IMR-90 (cell line): ENCODE measurements at regions not wholly inside any gene's neighbourhood (a gene's known extent, or its start where the extent isn't known, plus 50 kb on each side); places are given as distances from the start of the nearest gene placed in this dataset.

Source experiments
- ATAC-seq: fragments of 200-7000 bp; cut with Tn5 transposase; 2 replicates; pipeline ENCODE4 v1.9.1; 2020; ENCODE audit warnings: low read depth, mild to moderate bottlenecking, moderate library complexity
- BruUV-seq: library from RNA; stranded (reverse); fragments of 400-500 nt; replicated peaks from 2 replicates; lab custom pipeline; 2021; lab: Mats Ljungman, UMichigan
- CTCF ChIA-PET: fragments of 300-600 bp; formaldehyde crosslinking; extraction: SDS; loops from one replicate; lab custom pipeline; 2021; ENCODE audit warnings: antibody characterized with exemption; lab: Yijun Ruan, JAX
- POLR2A ChIA-PET: fragments of 300-600 bp; sonication (Branson Sonifier 250); formaldehyde crosslinking; loops from one replicate; lab custom pipeline; 2022; ENCODE audit warnings: antibody characterized with exemption; ENCODE audit not compliant: unreplicated experiment; lab: Charles Lee
- DNase-seq: peaks from one replicate; pipeline ENCODE4 v3.0.0; 2013
- H2AFZ ChIP-seq: replicated peaks from 2 replicates; pipeline ENCODE3; 2013; ENCODE audit warnings: low read length, mild to moderate bottlenecking; ENCODE audit not compliant: poor library complexity
- H2AK5ac ChIP-seq: 2 replicates; pipeline ENCODE4 v1.6.1; 2013; ENCODE audit warnings: low read depth, low read length, inconsistent platforms
- H2AK9ac ChIP-seq: replicated peaks from 2 replicates; pipeline ENCODE3; 2013; ENCODE audit warnings: mild to moderate bottlenecking, low read depth, low read length, moderate library complexity; ENCODE audit not compliant: poor library complexity
- H2BK120ac ChIP-seq: 2 replicates; pipeline ENCODE4 v1.6.1; 2013; ENCODE audit warnings: low read depth, low read length, inconsistent platforms
- H2BK15ac ChIP-seq: 3 replicates; pipeline ENCODE4 v1.6.1; 2013; ENCODE audit warnings: low read depth, low read length, inconsistent platforms
- H2BK20ac ChIP-seq: 2 replicates; pipeline ENCODE4 v1.6.1; 2013; ENCODE audit warnings: low read depth, mild to moderate bottlenecking, inconsistent platforms, low read length, moderate library complexity
- H2BK5ac ChIP-seq: 2 replicates; pipeline ENCODE4 v1.6.1; 2013; ENCODE audit warnings: mild to moderate bottlenecking, low read depth, low read length, inconsistent platforms; ENCODE audit not compliant: poor library complexity, severe bottlenecking
- H3K14ac ChIP-seq: replicated peaks from 2 replicates; pipeline ENCODE4 v1.6.1; 2013; ENCODE audit warnings: low read depth, low read length, inconsistent platforms
- H3K18ac ChIP-seq: 2 replicates; pipeline ENCODE4 v1.6.1; 2013; ENCODE audit warnings: low read depth, low read length, control low read depth
- H3K23ac ChIP-seq: 2 replicates; pipeline ENCODE4 v1.6.1; 2013; ENCODE audit warnings: low read depth, low read length, inconsistent platforms
- H3K27ac ChIP-seq: 2 replicates; pipeline ENCODE4 v1.5.1; 2013; ENCODE audit warnings: mild to moderate bottlenecking, control low read depth, low read length; ENCODE audit not compliant: insufficient read depth
- H3K27me3 ChIP-seq: 2 replicates; pipeline ENCODE4 v1.6.1; 2013; ENCODE audit warnings: low read length; ENCODE audit not compliant: control insufficient read depth, insufficient read depth
- H3K36me3 ChIP-seq: 2 replicates; pipeline ENCODE4 v1.6.1; 2013; ENCODE audit warnings: low read length, mixed read lengths; ENCODE audit not compliant: control insufficient read depth, insufficient read depth
- H3K4ac ChIP-seq: 2 replicates; pipeline ENCODE4 v1.6.1; 2013; ENCODE audit warnings: low read depth, low read length, inconsistent platforms
- H3K4me1 ChIP-seq: 2 replicates; pipeline ENCODE4 v1.6.1; 2013; ENCODE audit warnings: low read length, mixed read lengths; ENCODE audit not compliant: control insufficient read depth, insufficient read depth
- H3K4me2 ChIP-seq: 2 replicates; pipeline ENCODE4 v1.6.1; 2013; ENCODE audit warnings: low read depth, mild to moderate bottlenecking, control low read depth, low read length, moderate library complexity
- H3K4me3 ChIP-seq: 2 replicates; pipeline ENCODE4 v1.5.1; 2013; ENCODE audit warnings: low read depth, mild to moderate bottlenecking, control low read depth, low read length, moderate library complexity; ENCODE audit not compliant: insufficient read depth
- H3K56ac ChIP-seq: 2 replicates; pipeline ENCODE4 v1.6.1; 2013; ENCODE audit warnings: low read length, inconsistent platforms; ENCODE audit not compliant: insufficient read depth; ENCODE audit errors: extremely low read depth
- H3K79me1 ChIP-seq, 2 experiments: 2 replicates each; pipeline ENCODE4 v1.6.1; 2013; ENCODE audit warnings: low read length in 2 of 2, inconsistent platforms in 1 of 2, low read depth in 1 of 2
- H3K9ac ChIP-seq: 2 replicates; pipeline ENCODE4 v1.6.1; 2013; ENCODE audit warnings: low read depth, low read length, control low read depth
- H3K9me1 ChIP-seq: 2 replicates; pipeline ENCODE4 v1.6.1; 2013; ENCODE audit warnings: low read length, inconsistent platforms; ENCODE audit not compliant: insufficient read depth
- H3K9me3 ChIP-seq: 2 replicates; pipeline ENCODE4 v1.6.1; 2013; ENCODE audit warnings: low read length; ENCODE audit not compliant: control insufficient read depth, insufficient read depth
- H4K20me1 ChIP-seq: 2 replicates; pipeline ENCODE4 v1.6.1; 2013; ENCODE audit warnings: low read length, inconsistent platforms; ENCODE audit not compliant: insufficient read depth
- H4K5ac ChIP-seq: 2 replicates; pipeline ENCODE4 v1.6.1; 2013; ENCODE audit warnings: mild to moderate bottlenecking, low read depth, low read length, control low read depth
- H4K8ac ChIP-seq, 2 experiments: 2 replicates each; pipeline ENCODE4 v1.6.1; 2013; ENCODE audit warnings: low read depth in 2 of 2, low read length in 2 of 2, control low read depth in 1 of 2, inconsistent platforms in 1 of 2
- H4K91ac ChIP-seq: 2 replicates; pipeline ENCODE4 v1.6.1; 2013; ENCODE audit warnings: low read depth, low read length, inconsistent platforms; ENCODE audit not compliant: insufficient read depth
- BHLHE40 ChIP-seq: fragments of 150-350 bp; IDR thresholded peaks from 2 replicates; pipeline ENCODE4 v1.6.1; 2016; ENCODE audit warnings: mild to moderate bottlenecking, low read depth, low read length
- CEBPB ChIP-seq: IDR thresholded peaks from 2 replicates; pipeline ENCODE4 v1.6.1; 2012; ENCODE audit warnings: low read depth, low read length, improper control_type of control experiment
- CHD1 ChIP-seq: IDR thresholded peaks from 2 replicates; pipeline ENCODE4 v1.6.1; 2012; ENCODE audit warnings: low read depth, low read length, improper control_type of control experiment
- ELK1 ChIP-seq: fragments of 150-350 bp; IDR thresholded peaks from 2 replicates; pipeline ENCODE4 v1.6.1; 2016; ENCODE audit warnings: low read depth, mild to moderate bottlenecking, low read length, moderate library complexity, borderline replicate concordance
- FOS ChIP-seq: fragments of 150-350 bp; IDR thresholded peaks from 2 replicates; pipeline ENCODE4 v1.6.1; 2016; ENCODE audit warnings: low read depth, low read length
- MAFK ChIP-seq: IDR thresholded peaks from 2 replicates; pipeline ENCODE4 v1.6.1; 2012; ENCODE audit warnings: low read depth, low read length, improper control_type of control experiment
- MAZ ChIP-seq: IDR thresholded peaks from 2 replicates; pipeline ENCODE4 v1.6.1; 2012; ENCODE audit warnings: low read depth, mild to moderate bottlenecking, low read length, improper control_type of control experiment, moderate library complexity, borderline replicate concordance
- MXI1 ChIP-seq: IDR thresholded peaks from 2 replicates; pipeline ENCODE4 v1.6.1; 2012; ENCODE audit warnings: low read depth, mild to moderate bottlenecking, low read length, moderate library complexity, borderline replicate concordance
- NFE2L2 ChIP-seq: fragments of 150-350 bp; IDR thresholded peaks from 2 replicates; pipeline ENCODE4 v1.6.1; 2016; ENCODE audit warnings: low read depth, mild to moderate bottlenecking, low read length
- POLR2A ChIP-seq: IDR thresholded peaks from 2 replicates; pipeline ENCODE4 v1.6.1; 2012; ENCODE audit warnings: mild to moderate bottlenecking, low read depth, low read length
- RAD21 ChIP-seq: IDR thresholded peaks from 2 replicates; pipeline ENCODE4 v1.6.1; 2012; ENCODE audit warnings: low read length, improper control_type of control experiment
- RCOR1 ChIP-seq: IDR thresholded peaks from 2 replicates; pipeline ENCODE4 v1.6.1; 2012; ENCODE audit warnings: mild to moderate bottlenecking, low read length, improper control_type of control experiment; ENCODE audit not compliant: insufficient replicate concordance
- RFX5 ChIP-seq: IDR thresholded peaks from 2 replicates; pipeline ENCODE4 v1.8.0; 2012; ENCODE audit warnings: low read depth, mild to moderate bottlenecking, low read length, moderate library complexity
- SMC3 ChIP-seq: fragments of 150-350 bp; IDR thresholded peaks from 2 replicates; pipeline ENCODE4 v1.6.1; 2016; ENCODE audit warnings: low read depth, mild to moderate bottlenecking, antibody characterized with exemption, low read length, moderate library complexity
- USF2 ChIP-seq: fragments of 150-350 bp; IDR thresholded peaks from 2 replicates; pipeline ENCODE4 v1.6.1; 2017; ENCODE audit warnings: mild to moderate bottlenecking, antibody characterized with exemption, low read length, low read depth
- WGBS, 2 experiments: methylation state at CpG; one replicate each; pipeline versions ENCODE4 v1.1.5 to v1.1.7; 2013; ENCODE audit warnings: missing lambda C conversion rate in 2 of 2; ENCODE audit not compliant: insufficient read length in 1 of 2; ENCODE audit errors: extremely low coverage in 2 of 2; 5-methylcytosine and 5-hydroxymethylcytosine counted together
- dilution Hi-C: fragments of 300-500 bp; cut with HindIII; formaldehyde crosslinking; loops from one replicate; pipeline ENCODE4 v1.14.3; 2018; ENCODE audit warnings: low sequenced_read_pairs; ENCODE audit not compliant: unreplicated experiment
- in situ Hi-C: fragments of 300-500 bp; cut with MboI; formaldehyde crosslinking; loops from 3 replicates; pipeline ENCODE4 v1.14.3; 2019; ENCODE audit warnings: low sequenced_read_pairs, inconsistent platforms, mixed read lengths
- intact Hi-C: fragments of 100-400 bp; cut with micrococcal nuclease; formaldehyde crosslinking; loops from 2 replicates; pipeline ENCODE4 v1.10.0; 2022
- TF ChIP-seq, protein P1 (sequence below): conservative IDR thresholded peaks from 2 replicates; pipeline ENCODE4 v1.5.1; 2012; ENCODE audit warnings: mild to moderate bottlenecking, low read depth, low read length, improper control_type of control experiment

DNA sequence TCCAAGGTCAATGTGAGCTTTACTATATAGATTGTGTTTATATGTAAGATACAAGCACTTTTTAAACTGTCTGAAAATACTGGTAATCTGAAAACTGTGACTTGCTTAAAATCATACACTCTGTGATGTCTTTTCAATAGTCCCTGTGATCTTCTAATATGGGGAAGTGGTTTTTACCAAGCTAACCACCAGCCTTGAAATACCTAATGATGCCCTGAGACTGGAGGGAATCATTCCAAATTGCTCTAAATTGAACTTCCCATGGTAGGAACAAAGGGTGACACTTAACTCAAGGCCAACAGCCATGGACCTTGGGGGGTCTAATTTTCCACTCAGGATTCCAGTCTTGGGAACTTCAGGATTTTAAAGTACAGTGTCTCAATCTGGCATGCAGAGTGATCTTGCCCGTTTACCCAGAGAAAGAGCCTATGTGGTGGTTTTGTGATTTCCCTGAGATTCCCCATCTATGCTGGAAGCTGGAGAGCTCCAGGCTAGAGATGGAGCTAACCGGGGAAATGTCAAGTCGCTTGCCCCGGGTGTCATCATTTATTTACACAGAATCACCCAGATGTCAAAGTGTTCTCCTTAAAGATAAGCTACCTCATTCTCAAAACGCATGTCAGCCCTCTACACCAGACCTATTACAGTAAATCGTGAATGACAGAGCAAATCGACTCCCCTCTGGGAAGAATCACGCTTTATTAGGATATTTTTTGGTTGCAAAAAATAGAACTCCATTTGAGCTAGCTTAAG lies 198.5 kb downstream of the SP3 start:
- Histone ChIP-seq H3K4me3 (no peak overlapping the region), H2AFZ (no peak overlapping the region), H3K23ac (no peak overlapping the region), H4K5ac (no peak overlapping the region), H2AK5ac (no peak overlapping the region), H4K91ac (no peak overlapping the region), H3K14ac (no peak overlapping the region), H3K18ac (no peak overlapping the region), H2AK9ac (no peak overlapping the region), H2BK15ac (no peak overlapping the region), H3K27me3 (peaks cover 22% of the 10 kb centered on the region), H3K9me1 (no peaks in the 10 kb centered on the region), H3K27ac (no peak overlapping the region), H3K4me2 (no peak overlapping the region), H3K36me3 (no peaks in the 10 kb centered on the region), H3K9me3 (no peaks in the 10 kb centered on the region), H3K4ac (no peak overlapping the region), H3K56ac (no peak overlapping the region), H4K20me1 (no peaks in the 10 kb centered on the region), H2BK20ac (no peak overlapping the region), H4K8ac (no peak overlapping the region), H2BK120ac (no peak overlapping the region), H3K9ac (no peak overlapping the region), H3K79me1 (no peaks in the 10 kb centered on the region), H2BK5ac (no peak overlapping the region), H3K4me1 (no peaks in the 10 kb centered on the region)
- intact Hi-C loops (no loop called here), dilution Hi-C loops (no loop called here), in situ Hi-C loops (no loop called here)
- CTCF ChIA-PET = interaction anchor here (0.7 kb wide), 1 partner anchor 14 kb away, joined by 3 read pairs; no protein-coding TSS in a partner anchor
- ATAC-seq (no peak), DNase-seq (no peak)
- POLR2A ChIA-PET = no interaction called here
- WGBS, 2 experiments = no CpG with 5 or more reads among the region's 8 CpGs
- BruUV-seq = no TSS peak
- TF ChIP-seq RFX5 (no peak), CEBPB (no peak), FOS (no peak), CHD1 (no peak), NFE2L2 (no peak), SMC3 (no peak), USF2 (no peak), ELK1 (no peak), RCOR1 (no peak), POLR2A (no peak), MXI1 (no peak), MAFK (no peak), RAD21 (no peak), MAZ (no peak), BHLHE40 (no peak)
- TF ChIP-seq, protein P1, sequence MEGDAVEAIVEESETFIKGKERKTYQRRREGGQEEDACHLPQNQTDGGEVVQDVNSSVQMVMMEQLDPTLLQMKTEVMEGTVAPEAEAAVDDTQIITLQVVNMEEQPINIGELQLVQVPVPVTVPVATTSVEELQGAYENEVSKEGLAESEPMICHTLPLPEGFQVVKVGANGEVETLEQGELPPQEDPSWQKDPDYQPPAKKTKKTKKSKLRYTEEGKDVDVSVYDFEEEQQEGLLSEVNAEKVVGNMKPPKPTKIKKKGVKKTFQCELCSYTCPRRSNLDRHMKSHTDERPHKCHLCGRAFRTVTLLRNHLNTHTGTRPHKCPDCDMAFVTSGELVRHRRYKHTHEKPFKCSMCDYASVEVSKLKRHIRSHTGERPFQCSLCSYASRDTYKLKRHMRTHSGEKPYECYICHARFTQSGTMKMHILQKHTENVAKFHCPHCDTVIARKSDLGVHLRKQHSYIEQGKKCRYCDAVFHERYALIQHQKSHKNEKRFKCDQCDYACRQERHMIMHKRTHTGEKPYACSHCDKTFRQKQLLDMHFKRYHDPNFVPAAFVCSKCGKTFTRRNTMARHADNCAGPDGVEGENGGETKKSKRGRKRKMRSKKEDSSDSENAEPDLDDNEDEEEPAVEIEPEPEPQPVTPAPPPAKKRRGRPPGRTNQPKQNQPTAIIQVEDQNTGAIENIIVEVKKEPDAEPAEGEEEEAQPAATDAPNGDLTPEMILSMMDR = no peak
